Left lung (tissue), 4 donors: ENCODE measurements at regions not wholly inside any gene's neighbourhood (a gene's known extent, or its start where the extent isn't known, plus 50 kb on each side); places are given as distances from the start of the nearest gene placed in this dataset.

Experiments used
- ATAC-seq: fragments of 200-7000 bp; cut with Tn5 transposase; one replicate; pipeline ENCODE4 v1.9.1; 2020; ENCODE audit warnings: moderate library complexity
- DNase-seq, 4 donors: peaks; one replicate each; pipeline ENCODE4 v3.0.0-alpha.2; 2013 to 2020
- H3K27ac ChIP-seq, 2 donors: fragments of 200-600 bp; sonication (generic) in 1 of 2; one replicate each; pipeline versions ENCODE4 v1.5.0 to v1.8.0; 2020 to 2021
- H3K27me3 ChIP-seq, 2 donors: fragments of 200-600 bp; sonication (generic) in 1 of 2; one replicate each; pipeline versions ENCODE4 v1.5.0 to v1.8.0; 2020 to 2021
- H3K36me3 ChIP-seq, 2 donors: fragments of 200-600 bp; sonication (generic) in 1 of 2; one replicate each; pipeline versions ENCODE4 v1.5.0 to v1.8.0; 2020 to 2021
- H3K4me1 ChIP-seq, 2 donors: fragments of 200-600 bp; one replicate each; pipeline ENCODE4 v1.8.0; 2021
- H3K4me3 ChIP-seq, 2 donors: fragments of 200-600 bp; sonication (generic) in 1 of 2; one replicate each; pipeline versions ENCODE4 v1.5.0 to v1.8.0; 2020 to 2021; ENCODE audit warnings: mild to moderate bottlenecking in 1 of 2
- H3K9me3 ChIP-seq, 2 donors: fragments of 200-600 bp; sonication (generic) in 1 of 2; one replicate each; pipeline versions ENCODE4 v1.5.0 to v1.8.0; 2020 to 2021
- CTCF ChIP-seq, 2 donors: fragments of 200-600 bp; sonication (generic) in 1 of 2; IDR thresholded peaks; one replicate each; pipeline versions ENCODE4 v1.5.0 to v1.8.0; 2021; ENCODE audit warnings: antibody characterized with exemption in 2 of 2
- intact Hi-C, 2 donors: fragments of 100-400 bp; cut with DNase I; formaldehyde crosslinking; loops; one replicate each; pipeline versions ENCODE4 v1.11.2 to v1.14.2; 2022
- donor health status: DM: no; HTN: yes; CAD: no.
- donor health status: DM: no; HTN: no; CAD: no.

GRCh38 chr6:14936861-14937260 is 309.0 kb upstream of the JARID2 start:
- DNase-seq (no peak), ATAC-seq (no peak)
- H3K4me1 ChIP-seq: no peaks in the 10 kb centered on the region
- intact Hi-C loops: no loop called here
- no peaks in the 10 kb centered on the region for H3K27me3 ChIP-seq
- no peaks in the 10 kb centered on the region for H3K36me3 ChIP-seq
- H3K4me3 ChIP-seq: no peak overlapping the region
- H3K9me3 ChIP-seq: no peaks in the 10 kb centered on the region
- TF ChIP-seq CTCF (IDR thresholded peaks at IDR 0.05): no peak
- no peak overlapping the region for H3K27ac ChIP-seq

GRCh38 chr6:14943116-14943515 is 302.8 kb upstream of the JARID2 start:
- no peak overlapping the region for H3K4me3 ChIP-seq
- H3K27ac ChIP-seq: no peak overlapping the region
- no peaks in the 10 kb centered on the region for H3K27me3 ChIP-seq
- peaks cover 0 to 13% of the 10 kb centered on the region in 2 donors for H3K4me1 ChIP-seq
- no peaks in the 10 kb centered on the region for H3K9me3 ChIP-seq
- DNase-seq (no peak), ATAC-seq (no peak)
- no peak for TF ChIP-seq CTCF (IDR thresholded peaks at IDR 0.05)
- intact Hi-C loops: no loop called here
- H3K36me3 ChIP-seq: no peaks in the 10 kb centered on the region

- no peaks in the 10 kb centered on the region for H3K27me3 ChIP-seq
- no peak for TF ChIP-seq CTCF (IDR thresholded peaks at IDR 0.05)
- no peak overlapping the region for H3K27ac ChIP-seq
- H3K36me3 ChIP-seq: no peaks in the 10 kb centered on the region
- H3K4me1 ChIP-seq: peaks cover 0 to 13% of the 10 kb centered on the region in 2 donors
- intact Hi-C loops: no loop called here
- DNase-seq (no peak), ATAC-seq (no peak)
- no peak overlapping the region for H3K4me3 ChIP-seq
- H3K9me3 ChIP-seq: no peaks in the 10 kb centered on the region
These were observed 301.3 kb upstream of the JARID2 start for GRCh38 chr6:14944593-14944992.

GRCh38 chr6:14945461-14946185 is 300.2 kb upstream of the JARID2 start:
- no peak for TF ChIP-seq CTCF (IDR thresholded peaks at IDR 0.05)
- DNase-seq (no peak), ATAC-seq (no peak)
- Histone ChIP-seq H3K4me3 (no peak overlapping the region), H3K27ac (no peak overlapping the region), H3K9me3 (no peaks in the 10 kb centered on the region), H3K36me3 (no peaks in the 10 kb centered on the region), H3K27me3 (no peaks in the 10 kb centered on the region), H3K4me1 (peaks cover 0 to 13% of the 10 kb centered on the region in 2 donors)
- intact Hi-C loops: no loop called here

GRCh38 chr6:14946753-14947152 is 299.1 kb upstream of the JARID2 start:
- no peaks in the 10 kb centered on the region for H3K9me3 ChIP-seq
- H3K36me3 ChIP-seq: no peaks in the 10 kb centered on the region
- intact Hi-C loops: no loop called here
- DNase-seq (no peak), ATAC-seq (no peak)
- no peak overlapping the region for H3K27ac ChIP-seq
- peaks cover 0 to 13% of the 10 kb centered on the region in 2 donors for H3K4me1 ChIP-seq
- TF ChIP-seq CTCF (IDR thresholded peaks at IDR 0.05): no peak
- H3K4me3 ChIP-seq: no peak overlapping the region
- no peaks in the 10 kb centered on the region for H3K27me3 ChIP-seq
